ENCODE measurements at regions not wholly inside any gene's neighbourhood (a gene's known extent, or its start where the extent isn't known, plus 50 kb on each side); places are given as distances from the start of the nearest gene placed in this dataset.

- no peak overlapping the region for H3K4me3 ChIP-seq (ENCODE audit: low read depth, low read length)
- TF ChIP-seq MYC (IDR thresholded peaks at IDR 0.05; ENCODE audit: low read depth, low read length) (no peak), MAX (IDR thresholded peaks at IDR 0.05; ENCODE audit: low read depth, low read length) (no peak), POLR2A (IDR thresholded peaks at IDR 0.05; ENCODE audit: extremely low read depth, insufficient read length) (no peak)
- TF ChIP-seq, protein P1, sequence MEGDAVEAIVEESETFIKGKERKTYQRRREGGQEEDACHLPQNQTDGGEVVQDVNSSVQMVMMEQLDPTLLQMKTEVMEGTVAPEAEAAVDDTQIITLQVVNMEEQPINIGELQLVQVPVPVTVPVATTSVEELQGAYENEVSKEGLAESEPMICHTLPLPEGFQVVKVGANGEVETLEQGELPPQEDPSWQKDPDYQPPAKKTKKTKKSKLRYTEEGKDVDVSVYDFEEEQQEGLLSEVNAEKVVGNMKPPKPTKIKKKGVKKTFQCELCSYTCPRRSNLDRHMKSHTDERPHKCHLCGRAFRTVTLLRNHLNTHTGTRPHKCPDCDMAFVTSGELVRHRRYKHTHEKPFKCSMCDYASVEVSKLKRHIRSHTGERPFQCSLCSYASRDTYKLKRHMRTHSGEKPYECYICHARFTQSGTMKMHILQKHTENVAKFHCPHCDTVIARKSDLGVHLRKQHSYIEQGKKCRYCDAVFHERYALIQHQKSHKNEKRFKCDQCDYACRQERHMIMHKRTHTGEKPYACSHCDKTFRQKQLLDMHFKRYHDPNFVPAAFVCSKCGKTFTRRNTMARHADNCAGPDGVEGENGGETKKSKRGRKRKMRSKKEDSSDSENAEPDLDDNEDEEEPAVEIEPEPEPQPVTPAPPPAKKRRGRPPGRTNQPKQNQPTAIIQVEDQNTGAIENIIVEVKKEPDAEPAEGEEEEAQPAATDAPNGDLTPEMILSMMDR (IDR thresholded peaks at IDR 0.05; ENCODE audit: low read depth, low read length), result no peak
- DNase-seq (ENCODE audit: low read depth), result no peak
Observed at GRCh38 chr6:91126876-91127275, 540.0 kb upstream of the MAP3K7 start.

DNA sequence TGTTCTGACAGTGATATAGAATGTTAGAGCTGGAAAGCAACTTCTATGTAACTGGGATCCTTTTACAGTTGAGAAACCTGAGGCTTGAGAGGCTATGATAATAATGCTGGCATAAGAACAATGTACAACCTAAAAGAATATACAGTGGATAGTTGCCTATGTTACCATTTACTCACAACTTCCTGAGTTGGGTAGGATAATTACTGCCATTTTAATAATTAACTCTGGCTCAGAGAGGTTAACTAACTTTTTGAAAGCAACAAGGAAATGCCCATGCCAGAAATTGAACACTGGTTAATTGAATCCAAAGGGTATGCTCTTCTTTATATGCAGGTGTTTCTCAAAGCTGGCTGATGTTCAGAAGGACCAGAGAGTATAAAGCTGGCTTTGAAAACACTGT, 530.7 kb upstream of the MAP3K7 start:
- DNase-seq (ENCODE audit: low read depth), result no peak
- no peak overlapping the region for H3K4me3 ChIP-seq (ENCODE audit: low read depth, low read length)
- TF ChIP-seq MAX (IDR thresholded peaks at IDR 0.05; ENCODE audit: low read depth, low read length), result no peak
- TF ChIP-seq MYC (IDR thresholded peaks at IDR 0.05; ENCODE audit: low read depth, low read length), result no peak
- TF ChIP-seq, protein P1 (IDR thresholded peaks at IDR 0.05; ENCODE audit: low read depth, low read length), result no peak
- no peak for TF ChIP-seq POLR2A (IDR thresholded peaks at IDR 0.05; ENCODE audit: extremely low read depth, insufficient read length)

- DNase-seq (ENCODE audit: low read depth), result no peak
- TF ChIP-seq MYC (IDR thresholded peaks at IDR 0.05; ENCODE audit: low read depth, low read length) (no peak), MAX (IDR thresholded peaks at IDR 0.05; ENCODE audit: low read depth, low read length) (no peak)
Observed at GRCh38 chr6:91114123-91114708, 527.3 kb upstream of the MAP3K7 start.

DNA sequence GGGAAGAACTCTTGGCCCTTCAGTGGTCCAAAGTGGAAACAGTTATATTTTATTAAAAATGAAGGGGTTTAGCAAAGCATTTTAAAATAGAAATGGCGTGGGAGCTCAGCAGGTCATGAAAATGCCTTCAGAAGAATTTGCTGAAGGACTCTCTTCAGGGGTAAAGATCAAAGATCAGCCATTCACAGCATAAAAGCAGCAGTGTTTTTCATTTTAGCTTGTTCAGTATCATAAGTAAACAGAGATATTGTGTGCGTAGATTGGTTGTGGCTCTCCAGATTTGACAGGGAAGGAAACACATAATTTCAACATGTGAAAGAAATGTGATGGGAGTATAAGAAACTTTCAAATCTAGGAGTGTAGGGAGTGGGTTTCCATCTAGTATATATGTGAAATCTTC, 519.2 kb upstream of the MAP3K7 start:
- TF ChIP-seq POLR2A (IDR thresholded peaks at IDR 0.05; ENCODE audit: extremely low read depth, insufficient read length), result no peak
- TF ChIP-seq MYC (IDR thresholded peaks at IDR 0.05; ENCODE audit: low read depth, low read length), result no peak
- TF ChIP-seq, protein P1 (IDR thresholded peaks at IDR 0.05; ENCODE audit: low read depth, low read length), result no peak
- TF ChIP-seq MAX (IDR thresholded peaks at IDR 0.05; ENCODE audit: low read depth, low read length), result no peak
- no peak for DNase-seq (ENCODE audit: low read depth)
- no peak overlapping the region for H3K4me3 ChIP-seq (ENCODE audit: low read depth, low read length)

More at GRCh38 chr6:91114123-91114708, 527.3 kb upstream of the MAP3K7 start:
- H3K4me3 ChIP-seq (ENCODE audit: low read depth, low read length), result no peak overlapping the region

DNA sequence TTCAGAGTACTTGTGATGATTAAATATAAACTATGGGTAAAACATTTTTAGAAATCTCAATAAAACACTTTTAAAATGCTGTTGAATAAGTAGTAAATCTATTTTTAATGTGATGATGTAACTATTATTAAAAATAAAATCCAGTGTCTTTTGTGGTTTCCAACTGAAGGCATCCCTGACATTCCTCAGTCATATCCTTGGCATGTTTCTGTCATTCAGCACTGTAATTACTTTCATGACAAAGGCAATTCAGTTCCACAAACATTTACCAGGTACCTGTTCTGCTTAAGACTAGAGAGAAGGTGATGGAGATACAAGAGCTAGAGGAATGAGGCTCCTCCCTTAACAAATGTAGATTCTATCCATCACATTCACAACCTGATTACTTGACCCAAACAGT, 518.7 kb upstream of the MAP3K7 start:
- no peak for DNase-seq (ENCODE audit: low read depth)
- no peak overlapping the region for H3K4me3 ChIP-seq (ENCODE audit: low read depth, low read length)
- no peak for TF ChIP-seq POLR2A (IDR thresholded peaks at IDR 0.05; ENCODE audit: extremely low read depth, insufficient read length)
- TF ChIP-seq MAX (IDR thresholded peaks at IDR 0.05; ENCODE audit: low read depth, low read length), result no peak
- TF ChIP-seq MYC (IDR thresholded peaks at IDR 0.05; ENCODE audit: low read depth, low read length), result no peak
- TF ChIP-seq, protein P1 (IDR thresholded peaks at IDR 0.05; ENCODE audit: low read depth, low read length), result no peak

- DNase-seq (ENCODE audit: low read depth), result no peak
- H3K4me3 ChIP-seq (ENCODE audit: low read depth, low read length), result no peak overlapping the region
- TF ChIP-seq MAX (IDR thresholded peaks at IDR 0.05; ENCODE audit: low read depth, low read length), result no peak
- TF ChIP-seq POLR2A (IDR thresholded peaks at IDR 0.05; ENCODE audit: extremely low read depth, insufficient read length), result no peak
- no peak for TF ChIP-seq MYC (IDR thresholded peaks at IDR 0.05; ENCODE audit: low read depth, low read length)
- TF ChIP-seq, protein P1 (IDR thresholded peaks at IDR 0.05; ENCODE audit: low read depth, low read length), result no peak
Observed at GRCh38 chr6:91099479-91099878, 512.6 kb upstream of the MAP3K7 start.
